Ishikawa (cell line): ENCODE measurements at regions not wholly inside any gene's neighbourhood (a gene's known extent, or its start where the extent isn't known, plus 50 kb on each side); places are given as distances from the start of the nearest gene placed in this dataset.

ENCODE experiments used
- CEBPB ChIP-seq: IDR thresholded peaks from 2 replicates; pipeline ENCODE4 v1.6.1; 2012
- CREB1 ChIP-seq: IDR thresholded peaks from 2 replicates; pipeline ENCODE4 v1.6.1; 2012; ENCODE audit warnings: low read depth
- EGR1 ChIP-seq: IDR thresholded peaks from 2 replicates; pipeline ENCODE4 v1.6.1; 2012
- EP300 ChIP-seq: IDR thresholded peaks from 2 replicates; pipeline ENCODE4 v1.6.1; 2012; ENCODE audit warnings: borderline replicate concordance
- FOXM1 ChIP-seq: IDR thresholded peaks from 2 replicates; pipeline ENCODE4 v1.6.1; 2012; ENCODE audit warnings: low read depth, borderline replicate concordance
- NFIC ChIP-seq: IDR thresholded peaks from 2 replicates; pipeline ENCODE4 v1.6.1; 2012
- RAD21 ChIP-seq: IDR thresholded peaks from 2 replicates; pipeline ENCODE4 v1.6.1; 2012; ENCODE audit warnings: low read depth
- TAF1 ChIP-seq: IDR thresholded peaks from 2 replicates; pipeline ENCODE4 v1.6.1; 2012; ENCODE audit warnings: low read depth, mild to moderate bottlenecking
- TCF12 ChIP-seq: IDR thresholded peaks from 2 replicates; pipeline ENCODE4 v1.6.1; 2012; ENCODE audit warnings: low read depth
- TEAD4 ChIP-seq: IDR thresholded peaks from 2 replicates; pipeline ENCODE4 v1.6.1; 2012
- YY1 ChIP-seq: IDR thresholded peaks from 2 replicates; pipeline ENCODE4 v1.6.1; 2012; ENCODE audit warnings: low read depth
- ZBTB7A ChIP-seq: IDR thresholded peaks from 2 replicates; pipeline ENCODE4 v1.6.1; 2012; ENCODE audit warnings: low read depth
- TF ChIP-seq, protein P1 (sequence below): IDR thresholded peaks from 2 replicates; pipeline ENCODE4 v1.6.1; 2012
- TF ChIP-seq, protein P2 (sequence below): IDR thresholded peaks from 2 replicates; pipeline ENCODE4 v1.6.1; 2012
- TF ChIP-seq, protein P3 (sequence below): IDR thresholded peaks from 2 replicates; pipeline ENCODE4 v1.6.1; 2012; ENCODE audit warnings: low read depth, mild to moderate bottlenecking

DNA sequence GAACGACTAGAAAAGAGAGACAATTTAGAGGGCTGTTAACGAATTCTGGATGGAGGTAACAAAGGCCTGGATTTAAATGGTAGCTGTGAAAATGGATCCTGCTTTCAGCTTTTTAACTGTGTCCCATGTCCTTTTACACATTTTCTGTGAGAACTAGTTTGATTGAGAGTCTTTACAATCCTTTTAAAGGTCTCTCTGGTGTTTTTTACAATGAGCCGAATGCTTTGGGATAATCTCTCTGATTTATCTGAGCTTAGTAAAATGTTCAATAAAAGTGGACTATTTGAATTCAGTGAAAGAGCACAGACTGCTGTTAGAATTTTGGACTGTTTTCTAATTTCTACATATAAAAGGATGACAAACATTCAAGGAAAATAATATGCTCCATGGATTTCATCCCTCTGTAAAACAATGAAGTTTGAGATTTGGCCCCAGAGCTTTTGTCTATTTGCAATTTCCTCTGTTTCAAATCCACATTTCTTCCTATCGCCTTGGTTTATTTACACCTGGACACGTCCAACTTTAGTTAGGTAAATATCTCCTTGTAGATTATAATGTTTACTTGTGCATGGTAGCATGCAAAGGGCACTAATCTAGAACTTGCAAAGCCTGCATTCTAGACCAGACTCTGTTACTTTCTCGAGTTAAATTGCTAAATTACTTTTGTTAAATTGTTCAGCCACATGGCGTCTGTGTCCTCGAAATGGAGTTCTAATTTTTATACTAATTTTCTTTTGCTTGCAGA, 871.0 kb upstream of the CITED2 start:
- no peak for TF ChIP-seq EP300
- TF ChIP-seq TCF12 = no peak
- no peak for TF ChIP-seq CREB1
- no peak for TF ChIP-seq RAD21
- no peak for TF ChIP-seq CEBPB
- TF ChIP-seq, protein P1, sequence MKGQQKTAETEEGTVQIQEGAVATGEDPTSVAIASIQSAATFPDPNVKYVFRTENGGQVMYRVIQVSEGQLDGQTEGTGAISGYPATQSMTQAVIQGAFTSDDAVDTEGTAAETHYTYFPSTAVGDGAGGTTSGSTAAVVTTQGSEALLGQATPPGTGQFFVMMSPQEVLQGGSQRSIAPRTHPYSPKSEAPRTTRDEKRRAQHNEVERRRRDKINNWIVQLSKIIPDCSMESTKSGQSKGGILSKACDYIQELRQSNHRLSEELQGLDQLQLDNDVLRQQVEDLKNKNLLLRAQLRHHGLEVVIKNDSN = no peak
- TF ChIP-seq ZBTB7A = no peak
- TF ChIP-seq YY1 = no peak
- TF ChIP-seq EGR1 = no peak

DNA sequence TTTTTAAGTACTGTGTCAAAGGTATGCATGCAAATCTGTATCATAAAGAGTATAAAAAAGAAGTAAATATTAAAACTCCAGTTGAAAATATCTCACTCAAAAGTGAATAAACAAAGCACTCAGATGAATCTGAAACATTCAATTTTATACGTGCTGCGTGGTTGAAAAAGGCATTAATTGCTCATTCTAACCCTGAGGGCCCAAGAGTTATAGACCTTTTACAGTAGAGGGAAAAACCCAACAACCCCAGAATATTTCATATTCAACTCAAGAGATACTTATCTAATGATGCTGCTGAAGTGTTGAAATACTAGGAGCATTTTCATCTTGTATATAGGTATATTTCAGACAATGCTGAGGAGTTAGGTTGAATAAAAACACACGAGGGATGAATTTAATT, 862.8 kb upstream of the CITED2 start:
- TF ChIP-seq CREB1 (no peak), CEBPB (no peak), NFIC (no peak), TEAD4 (no peak), YY1 (no peak), TCF12 (no peak), FOXM1 (no peak), EGR1 (no peak)
- TF ChIP-seq, protein P2, sequence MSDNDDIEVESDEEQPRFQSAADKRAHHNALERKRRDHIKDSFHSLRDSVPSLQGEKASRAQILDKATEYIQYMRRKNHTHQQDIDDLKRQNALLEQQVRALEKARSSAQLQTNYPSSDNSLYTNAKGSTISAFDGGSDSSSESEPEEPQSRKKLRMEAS = no peak

DNA sequence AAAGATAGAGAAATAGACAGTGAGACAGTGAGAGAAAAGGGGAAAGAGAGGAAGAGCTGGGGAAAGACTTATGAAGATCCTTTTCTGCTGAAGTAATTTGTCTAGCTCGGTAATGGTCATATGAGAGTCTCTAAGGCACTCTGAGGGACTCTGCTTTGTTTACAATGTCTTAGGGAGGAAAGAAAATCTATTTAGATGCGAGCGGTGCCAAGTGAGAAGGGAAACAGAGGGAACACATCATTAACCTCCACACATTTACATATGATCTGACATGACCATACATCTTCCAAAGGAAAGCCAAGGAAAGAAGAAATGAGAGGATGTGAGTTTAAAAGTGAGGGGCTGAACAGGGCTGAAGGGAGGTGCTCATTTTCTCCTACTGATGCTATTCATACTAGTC, 862.3 kb upstream of the CITED2 start:
- TF ChIP-seq TEAD4 = no peak
- TF ChIP-seq CEBPB = no peak
- no peak for TF ChIP-seq NFIC
- no peak for TF ChIP-seq CREB1
- TF ChIP-seq YY1 = no peak
- TF ChIP-seq, protein P2 = no peak
- no peak for TF ChIP-seq RAD21

DNA sequence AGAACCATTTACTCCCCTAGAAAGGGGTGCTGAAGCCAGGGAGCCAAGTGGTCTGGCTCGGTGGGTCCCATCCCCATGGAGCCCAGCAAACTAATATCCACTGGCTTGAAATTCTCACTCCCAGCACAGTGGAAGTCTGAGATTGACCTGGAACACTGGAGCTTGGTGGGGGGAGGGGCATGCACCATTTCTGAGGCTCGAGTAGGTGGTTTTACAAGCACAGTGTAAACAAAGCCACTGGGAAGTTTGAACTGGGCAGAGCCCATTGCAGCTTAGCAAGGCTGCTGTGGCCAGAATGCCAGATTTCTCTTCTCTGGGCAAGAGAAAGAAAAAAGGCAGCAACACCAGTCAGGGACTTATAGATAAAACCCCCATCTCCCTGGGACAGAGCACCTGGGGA, 855.8 kb upstream of the CITED2 start:
- no peak for TF ChIP-seq EGR1
- no peak for TF ChIP-seq NFIC
- no peak for TF ChIP-seq TAF1
- no peak for TF ChIP-seq TEAD4
- TF ChIP-seq, protein P2 = no peak
- no peak for TF ChIP-seq TCF12
- no peak for TF ChIP-seq FOXM1
- no peak for TF ChIP-seq RAD21
- TF ChIP-seq, protein P3, sequence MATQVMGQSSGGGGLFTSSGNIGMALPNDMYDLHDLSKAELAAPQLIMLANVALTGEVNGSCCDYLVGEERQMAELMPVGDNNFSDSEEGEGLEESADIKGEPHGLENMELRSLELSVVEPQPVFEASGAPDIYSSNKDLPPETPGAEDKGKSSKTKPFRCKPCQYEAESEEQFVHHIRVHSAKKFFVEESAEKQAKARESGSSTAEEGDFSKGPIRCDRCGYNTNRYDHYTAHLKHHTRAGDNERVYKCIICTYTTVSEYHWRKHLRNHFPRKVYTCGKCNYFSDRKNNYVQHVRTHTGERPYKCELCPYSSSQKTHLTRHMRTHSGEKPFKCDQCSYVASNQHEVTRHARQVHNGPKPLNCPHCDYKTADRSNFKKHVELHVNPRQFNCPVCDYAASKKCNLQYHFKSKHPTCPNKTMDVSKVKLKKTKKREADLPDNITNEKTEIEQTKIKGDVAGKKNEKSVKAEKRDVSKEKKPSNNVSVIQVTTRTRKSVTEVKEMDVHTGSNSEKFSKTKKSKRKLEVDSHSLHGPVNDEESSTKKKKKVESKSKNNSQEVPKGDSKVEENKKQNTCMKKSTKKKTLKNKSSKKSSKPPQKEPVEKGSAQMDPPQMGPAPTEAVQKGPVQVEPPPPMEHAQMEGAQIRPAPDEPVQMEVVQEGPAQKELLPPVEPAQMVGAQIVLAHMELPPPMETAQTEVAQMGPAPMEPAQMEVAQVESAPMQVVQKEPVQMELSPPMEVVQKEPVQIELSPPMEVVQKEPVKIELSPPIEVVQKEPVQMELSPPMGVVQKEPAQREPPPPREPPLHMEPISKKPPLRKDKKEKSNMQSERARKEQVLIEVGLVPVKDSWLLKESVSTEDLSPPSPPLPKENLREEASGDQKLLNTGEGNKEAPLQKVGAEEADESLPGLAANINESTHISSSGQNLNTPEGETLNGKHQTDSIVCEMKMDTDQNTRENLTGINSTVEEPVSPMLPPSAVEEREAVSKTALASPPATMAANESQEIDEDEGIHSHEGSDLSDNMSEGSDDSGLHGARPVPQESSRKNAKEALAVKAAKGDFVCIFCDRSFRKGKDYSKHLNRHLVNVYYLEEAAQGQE = no peak
- TF ChIP-seq, protein P1 = no peak
- TF ChIP-seq ZBTB7A = no peak
- TF ChIP-seq CEBPB = no peak
- TF ChIP-seq EP300 = no peak

DNA sequence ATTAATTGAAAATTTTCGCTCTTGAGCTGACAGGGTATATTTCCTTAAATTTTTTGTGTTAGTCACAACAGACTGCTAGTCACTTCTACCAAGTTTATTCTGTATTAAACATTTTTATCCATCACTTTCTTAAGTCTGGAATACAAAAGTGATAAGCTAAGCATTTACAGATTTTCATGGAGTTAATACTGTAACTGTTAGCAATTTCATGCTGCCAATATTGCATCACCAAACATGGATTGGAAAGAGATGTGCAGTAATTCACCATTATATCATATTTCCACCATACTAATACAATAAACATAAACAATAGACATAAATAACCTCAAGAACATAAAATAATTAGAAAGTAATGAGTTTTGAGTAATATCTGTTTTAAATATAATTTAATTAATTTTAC, 854.0 kb upstream of the CITED2 start:
- no peak for TF ChIP-seq CREB1
- no peak for TF ChIP-seq EGR1

DNA sequence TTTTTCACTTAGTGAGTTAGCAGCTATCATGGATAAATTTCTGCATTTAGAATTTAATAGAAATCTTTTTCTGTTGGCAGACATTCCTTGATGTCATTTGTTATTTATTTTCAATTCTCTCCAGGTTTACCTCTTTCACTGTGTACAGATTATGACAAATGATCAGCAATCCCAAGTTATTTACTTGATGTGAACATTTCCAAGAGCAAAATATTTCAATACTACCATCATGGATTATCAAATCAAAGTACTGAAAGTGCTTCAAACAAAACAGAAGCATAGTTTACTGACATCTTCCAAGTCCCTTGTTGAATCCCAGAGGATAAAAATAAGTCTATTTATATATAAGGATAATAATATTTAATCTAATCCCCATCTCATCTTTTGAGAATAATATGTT, 852.2 kb upstream of the CITED2 start:
- TF ChIP-seq NFIC = no peak
- no peak for TF ChIP-seq CREB1
- TF ChIP-seq, protein P3 = no peak
- TF ChIP-seq, protein P1 = no peak
- no peak for TF ChIP-seq YY1
- TF ChIP-seq, protein P2 = no peak
- TF ChIP-seq FOXM1 = no peak
- TF ChIP-seq ZBTB7A = no peak
- no peak for TF ChIP-seq TAF1
- TF ChIP-seq CEBPB = no peak
- TF ChIP-seq EP300 = no peak
- TF ChIP-seq RAD21 = no peak
- no peak for TF ChIP-seq TEAD4
- no peak for TF ChIP-seq EGR1
- TF ChIP-seq TCF12 = no peak
